H9 (cell line): ENCODE measurements at regions not wholly inside any gene's neighbourhood (a gene's known extent, or its start where the extent isn't known, plus 50 kb on each side); places are given as distances from the start of the nearest gene placed in this dataset.

Experiments used
- DNase-seq: peaks from one replicate; pipeline ENCODE4 v3.0.0-alpha.2; 2017
- H2AFZ ChIP-seq: one replicate; pipeline ENCODE4 v1.6.1; 2013; ENCODE audit warnings: mild to moderate bottlenecking, low read length, control low read depth, moderate library complexity
- H2AK5ac ChIP-seq: 2 replicates; pipeline ENCODE4 v1.6.1; 2013; ENCODE audit warnings: low read length, control low read depth, mixed read lengths; ENCODE audit not compliant: insufficient read length
- H2BK120ac ChIP-seq: one replicate; pipeline ENCODE4 v1.6.1; 2013; ENCODE audit warnings: low read depth, mild to moderate bottlenecking, low read length, control low read depth, inconsistent platforms; ENCODE audit not compliant: poor library complexity, severe bottlenecking
- H2BK12ac ChIP-seq: 2 replicates; pipeline ENCODE4 v1.6.1; 2013; ENCODE audit warnings: low read length, control low read depth, mixed read lengths, low read depth; ENCODE audit not compliant: insufficient read length
- H2BK15ac ChIP-seq: 2 replicates; pipeline ENCODE4 v1.6.1; 2013; ENCODE audit warnings: low read depth, low read length, control low read depth
- H2BK20ac ChIP-seq: one replicate; pipeline ENCODE4 v1.6.1; 2013; ENCODE audit warnings: low read depth, mild to moderate bottlenecking, low read length, control low read depth, inconsistent platforms; ENCODE audit not compliant: poor library complexity, severe bottlenecking
- H2BK5ac ChIP-seq: 2 replicates; pipeline ENCODE4 v1.6.1; 2013; ENCODE audit warnings: low read length, control low read depth, mixed read lengths; ENCODE audit not compliant: insufficient read length
- H3K14ac ChIP-seq: 2 replicates; pipeline ENCODE4 v1.6.1; 2013; ENCODE audit warnings: low read length, control low read depth; ENCODE audit not compliant: insufficient read depth
- H3K18ac ChIP-seq: 2 replicates; pipeline ENCODE4 v1.6.1; 2013; ENCODE audit warnings: low read depth, mild to moderate bottlenecking, mixed read lengths, low read length, control low read depth; ENCODE audit not compliant: insufficient read length
- H3K23ac ChIP-seq: 2 replicates; pipeline ENCODE4 v1.6.1; 2013; ENCODE audit warnings: low read length, control low read depth, mixed read lengths, low read depth; ENCODE audit not compliant: insufficient read length
- H3K23me2 ChIP-seq: 2 replicates; pipeline ENCODE4 v1.6.1; 2013; ENCODE audit warnings: low read depth, mild to moderate bottlenecking, mixed read lengths, low read length, control low read depth; ENCODE audit not compliant: insufficient read length, poor library complexity, severe bottlenecking
- H3K27ac ChIP-seq: 2 replicates; pipeline ENCODE4 v1.5.1; 2013; ENCODE audit warnings: low read length, control low read depth, mixed read lengths, low read depth; ENCODE audit not compliant: insufficient read length
- H3K27me3 ChIP-seq: 2 replicates; pipeline ENCODE4 v1.6.1; 2013; ENCODE audit warnings: low read length, control low read depth, inconsistent platforms; ENCODE audit not compliant: insufficient read depth
- H3K4ac ChIP-seq: 2 replicates; pipeline ENCODE4 v1.6.1; 2013; ENCODE audit warnings: low read depth, mild to moderate bottlenecking, control low read depth, inconsistent platforms, low read length, moderate library complexity
- H3K4me1 ChIP-seq: 2 replicates; pipeline ENCODE4 v1.6.1; 2013; ENCODE audit warnings: low read length, control low read depth, inconsistent platforms; ENCODE audit not compliant: insufficient read depth
- H3K4me2 ChIP-seq: 2 replicates; pipeline ENCODE4 v1.6.1; 2013; ENCODE audit warnings: low read length, control low read depth, mixed read lengths; ENCODE audit not compliant: insufficient read length, insufficient read depth
- H3K56ac ChIP-seq: 2 replicates; pipeline ENCODE4 v1.6.1; 2013; ENCODE audit warnings: low read depth, mild to moderate bottlenecking, mixed read lengths, low read length, control low read depth; ENCODE audit not compliant: insufficient read length
- H3K79me1 ChIP-seq: 2 replicates; pipeline ENCODE4 v1.6.1; 2013; ENCODE audit warnings: low read depth, mild to moderate bottlenecking, moderate library complexity, low read length, control low read depth, inconsistent platforms; ENCODE audit not compliant: insufficient read depth, poor library complexity, severe bottlenecking
- H3K79me2 ChIP-seq: 2 replicates; pipeline ENCODE4 v1.6.1; 2013; ENCODE audit warnings: low read length, control low read depth, inconsistent platforms; ENCODE audit not compliant: insufficient read depth
- H3K9ac ChIP-seq: 2 replicates; pipeline ENCODE4 v1.6.1; 2013; ENCODE audit warnings: low read length, control low read depth, mixed read lengths; ENCODE audit not compliant: insufficient read length; ENCODE audit errors: extremely low read depth
- H3K9me3 ChIP-seq: one replicate; pipeline ENCODE4 v1.6.1; 2013; ENCODE audit warnings: low read depth, low read length, inconsistent platforms; ENCODE audit not compliant: control insufficient read depth
- H3T11ph ChIP-seq: one replicate; pipeline ENCODE4 v1.6.1; 2013; ENCODE audit warnings: mild to moderate bottlenecking, low read length, control low read depth, inconsistent platforms
- H4K20me1 ChIP-seq: one replicate; pipeline ENCODE4 v1.6.1; 2013; ENCODE audit not compliant: control insufficient read depth, insufficient read length, insufficient read depth
- H4K5ac ChIP-seq: 2 replicates; pipeline ENCODE4 v1.6.1; 2013; ENCODE audit warnings: low read depth, mild to moderate bottlenecking, mixed read lengths, low read length, control low read depth; ENCODE audit not compliant: insufficient read length
- H4K8ac ChIP-seq: replicated peaks from 2 replicates; pipeline ENCODE4 v1.6.1; 2013; ENCODE audit warnings: low read length, control low read depth, mixed read lengths, low read depth; ENCODE audit not compliant: insufficient read length
- H4K91ac ChIP-seq: 2 replicates; pipeline ENCODE4 v1.6.1; 2013; ENCODE audit warnings: low read depth, mild to moderate bottlenecking, moderate library complexity, mixed read lengths, low read length, control low read depth; ENCODE audit not compliant: insufficient read length
- H3K27ac Mint-ChIP-seq, 3 experiments: 2 replicates in 2 of 3; 3 replicates in 1 of 3; pipeline ENCODE4 v1.8.0; 2020 to 2021; ENCODE audit warnings: mixed read lengths in 3 of 3, mild to moderate bottlenecking in 1 of 3, moderate library complexity in 1 of 3
- H3K27me3 Mint-ChIP-seq: 2 replicates; pipeline ENCODE4 v1.8.0; 2021; ENCODE audit warnings: low read depth, mild to moderate bottlenecking, moderate library complexity, mixed read lengths
- H3K36me3 Mint-ChIP-seq, 3 experiments: 2 replicates in 2 of 3; 3 replicates in 1 of 3; pipeline ENCODE4 v1.8.0; 2020 to 2021; ENCODE audit warnings: low read depth in 3 of 3, mixed read lengths in 3 of 3; ENCODE audit not compliant: insufficient read depth in 1 of 3
- H3K4me1 Mint-ChIP-seq, 2 experiments: 2 replicates each; pipeline ENCODE4 v1.8.0; 2020; ENCODE audit warnings: mixed read lengths in 2 of 2
- H3K4me3 Mint-ChIP-seq, 2 experiments: 2 replicates in 1 of 2; 3 replicates in 1 of 2; pipeline ENCODE4 v1.8.0; 2020 to 2021; ENCODE audit warnings: mild to moderate bottlenecking in 2 of 2, mixed read lengths in 2 of 2, moderate library complexity in 1 of 2
- H3K9me3 Mint-ChIP-seq, 2 experiments: 2 replicates in 1 of 2; 3 replicates in 1 of 2; pipeline ENCODE4 v1.8.0; 2020; ENCODE audit warnings: mild to moderate bottlenecking in 2 of 2, mixed read lengths in 2 of 2, moderate library complexity in 1 of 2
- WGBS: extraction: QIAGEN DNeasy Blood & Tissue Kit; methylation state at CpG from one replicate; pipeline ENCODE4 v1.1.7; 2013; ENCODE audit warnings: missing lambda C conversion rate, low lambda C conversion rate, mixed read lengths; ENCODE audit not compliant: insufficient read length; ENCODE audit errors: extremely low coverage; 5-methylcytosine and 5-hydroxymethylcytosine counted together
- TF ChIP-seq, protein P1 (sequence below): fragments of 200-600 bp; sonication (generic); conservative IDR thresholded peaks from 3 replicates; pipeline ENCODE4 v1.8.0; 2021; ENCODE audit warnings: antibody characterized with exemption, mild to moderate bottlenecking

DNA sequence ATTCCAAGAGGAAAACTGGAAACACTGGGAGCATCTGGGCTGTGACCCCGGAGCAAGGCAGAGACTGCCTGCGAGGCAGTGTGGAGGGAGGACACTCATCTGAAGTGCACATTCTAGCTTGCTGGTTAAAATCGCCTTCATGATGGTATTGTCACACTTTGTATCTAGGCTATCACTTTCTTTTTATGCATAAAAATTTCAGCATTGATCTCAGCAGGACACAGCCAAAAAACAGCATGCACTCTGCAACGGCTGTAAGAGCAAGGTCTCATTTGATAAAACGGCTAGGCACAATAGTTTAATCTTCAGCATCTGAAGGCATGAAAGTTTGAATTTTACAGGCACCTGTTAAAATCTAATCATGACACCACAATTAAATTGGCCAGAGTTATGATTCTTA is 110.8 kb upstream of the IRX1 start:
- no peaks in the 10 kb centered on the region for H3K36me3 Mint-ChIP-seq
- no CpG with 5 or more reads among the region's 5 CpGs for WGBS

More for the DNA sequence above, 110.8 kb upstream of the IRX1 start:
- Histone ChIP-seq H3K79me1 (no peaks in the 10 kb centered on the region), H3K18ac (no peak overlapping the region), H2BK12ac (no peak overlapping the region), H2BK20ac (no peak overlapping the region), H3K9me3 (no peaks in the 10 kb centered on the region), H3K4me1 (no peaks in the 10 kb centered on the region), H4K8ac (no peak overlapping the region), H3T11ph (no peak overlapping the region), H3K27ac (no peak overlapping the region), H4K5ac (no peak overlapping the region), H3K27me3 (no peaks in the 10 kb centered on the region), H2BK120ac (no peak overlapping the region), H3K14ac (no peak overlapping the region), H2AK5ac (no peak overlapping the region), H3K4ac (no peak overlapping the region), H3K23me2 (no peaks in the 10 kb centered on the region), H4K91ac (no peak overlapping the region), H2BK15ac (no peak overlapping the region), H2AFZ (no peak overlapping the region), H4K20me1 (no peaks in the 10 kb centered on the region), H3K9ac (no peak overlapping the region), H3K4me2 (no peak overlapping the region), H2BK5ac (no peak overlapping the region), H3K23ac (no peak overlapping the region), H3K79me2 (no peaks in the 10 kb centered on the region), H3K56ac (no peak overlapping the region)
- H3K4me1 Mint-ChIP-seq = peaks cover 4 to 8% of the 10 kb centered on the region in 2 experiments; a peak in 3 of 4 replicates
- peaks cover 3% of the 10 kb centered on the region for H3K27me3 Mint-ChIP-seq
- TF ChIP-seq, protein P1, sequence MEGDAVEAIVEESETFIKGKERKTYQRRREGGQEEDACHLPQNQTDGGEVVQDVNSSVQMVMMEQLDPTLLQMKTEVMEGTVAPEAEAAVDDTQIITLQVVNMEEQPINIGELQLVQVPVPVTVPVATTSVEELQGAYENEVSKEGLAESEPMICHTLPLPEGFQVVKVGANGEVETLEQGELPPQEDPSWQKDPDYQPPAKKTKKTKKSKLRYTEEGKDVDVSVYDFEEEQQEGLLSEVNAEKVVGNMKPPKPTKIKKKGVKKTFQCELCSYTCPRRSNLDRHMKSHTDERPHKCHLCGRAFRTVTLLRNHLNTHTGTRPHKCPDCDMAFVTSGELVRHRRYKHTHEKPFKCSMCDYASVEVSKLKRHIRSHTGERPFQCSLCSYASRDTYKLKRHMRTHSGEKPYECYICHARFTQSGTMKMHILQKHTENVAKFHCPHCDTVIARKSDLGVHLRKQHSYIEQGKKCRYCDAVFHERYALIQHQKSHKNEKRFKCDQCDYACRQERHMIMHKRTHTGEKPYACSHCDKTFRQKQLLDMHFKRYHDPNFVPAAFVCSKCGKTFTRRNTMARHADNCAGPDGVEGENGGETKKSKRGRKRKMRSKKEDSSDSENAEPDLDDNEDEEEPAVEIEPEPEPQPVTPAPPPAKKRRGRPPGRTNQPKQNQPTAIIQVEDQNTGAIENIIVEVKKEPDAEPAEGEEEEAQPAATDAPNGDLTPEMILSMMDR = no peak
- H3K9me3 Mint-ChIP-seq = peaks cover 0 to 7% of the 10 kb centered on the region in 2 experiments; a peak in 3 of 5 replicates
- H3K4me3 Mint-ChIP-seq = no peak overlapping the region
- no peak for DNase-seq
- no peak overlapping the region for H3K27ac Mint-ChIP-seq
